Sigmoid colon (tissue), 4 donors: ENCODE measurements at regions not wholly inside any gene's neighbourhood (a gene's known extent, or its start where the extent isn't known, plus 50 kb on each side); places are given as distances from the start of the nearest gene placed in this dataset.

Experiments used
- CTCF ChIP-seq, 4 experiments: fragments of 450-650 bp in 3 of 4; fragments of 200-600 bp in 1 of 4; IDR thresholded peaks; one replicate each; pipeline ENCODE4 v1.5.1; 2016 to 2019; ENCODE audit warnings: antibody characterized with exemption in 4 of 4, mild to moderate bottlenecking in 3 of 4, moderate library complexity in 2 of 4
- EP300 ChIP-seq, 4 donors: sonication (generic); formaldehyde crosslinking; IDR thresholded peaks; one replicate each; pipeline ENCODE4 v1.6.1; 2017; ENCODE audit warnings: antibody characterized with exemption in 4 of 4
- POLR2A ChIP-seq, 2 donors: fragments of 450-650 bp; IDR thresholded peaks; one replicate each; pipeline ENCODE4 v1.6.1; 2016; ENCODE audit warnings: antibody characterized with exemption in 2 of 2, mild to moderate bottlenecking in 2 of 2, moderate library complexity in 2 of 2

- no peak for TF ChIP-seq CTCF (IDR thresholded peaks at IDR 0.05)
- no peak for TF ChIP-seq POLR2A (IDR thresholded peaks at IDR 0.05)
- no peak for TF ChIP-seq EP300 (IDR thresholded peaks at IDR 0.05)
Observed at GRCh38 chr6:159425421-159425820, 256.2 kb downstream of the FNDC1 start.
